Body of pancreas (tissue), 4 donors: ENCODE measurements at regions not wholly inside any gene's neighbourhood (a gene's known extent, or its start where the extent isn't known, plus 50 kb on each side); places are given as distances from the start of the nearest gene placed in this dataset.
"Not testable (repeated sequence)": the region's sequence is repeated elsewhere in the genome, so short reads cannot be mapped to it uniquely, and the experiment has no call there.

Source experiments
- ATAC-seq: fragments of 150-250 bp; one replicate; pipeline ENCODE4 v1.9.1; 2016
- DNase-seq, 4 donors: peaks; one replicate each; pipeline ENCODE4 v3.0.0-alpha.2; 2019
- H3K27ac ChIP-seq, 4 donors: fragments of 200-600 bp; sonication (generic); 1 replicate in 3 of 4; 2 replicates in 1 of 4; pipeline versions ENCODE4 v1.5.1 to v1.6.1; 2016 to 2019; ENCODE audit warnings: mild to moderate bottlenecking in 1 of 4, mixed read lengths in 1 of 4, moderate library complexity in 1 of 4
- H3K27me3 ChIP-seq, 2 donors: fragments of 200-600 bp; sonication (generic); one replicate each; pipeline ENCODE4 v1.6.0; 2016; ENCODE audit warnings: mild to moderate bottlenecking in 1 of 2
- H3K36me3 ChIP-seq, 2 donors: fragments of 200-600 bp; sonication (generic); replicated peaks in 1 of 2; 2 replicates each; pipeline ENCODE4 v1.5.1; 2016; ENCODE audit warnings: low read depth in 2 of 2; ENCODE audit not compliant: insufficient read depth in 1 of 2
- H3K4me1 ChIP-seq: fragments of 200-600 bp; sonication (generic); one replicate; pipeline ENCODE4 v1.6.0; 2016
- H3K4me3 ChIP-seq, 2 donors: fragments of 200-600 bp; sonication (generic); 1 replicate in 1 of 2; 2 replicates in 1 of 2; pipeline ENCODE4 v1.5.1; 2016 to 2019
- H3K9me3 ChIP-seq, 3 donors: fragments of 200-600 bp; sonication (generic); 1 replicate in 2 of 3; 2 replicates in 1 of 3; pipeline ENCODE4 v1.5.1; 2016
- POLR2A ChIP-seq, 3 donors: fragments of 450-650 bp; IDR thresholded peaks; one replicate each; pipeline ENCODE4 v1.6.1; 2016; ENCODE audit warnings: antibody characterized with exemption in 3 of 3, mild to moderate bottlenecking in 2 of 3
- WGBS, 2 donors: methylation state at CpG; one replicate each; pipeline ENCODE4 v1.1.5; 2017; 5-methylcytosine and 5-hydroxymethylcytosine counted together
- intact Hi-C: fragments of 100-400 bp; cut with DNase I; formaldehyde crosslinking; loops from one replicate; pipeline ENCODE4 v1.15.1; 2023
- TF ChIP-seq, protein P1 (sequence below), 7 experiments: fragments of 450-650 bp in 4 of 7; fragments of 200-600 bp in 3 of 7; sonication (generic) in 3 of 7; IDR thresholded peaks; one replicate each; pipeline ENCODE4 v1.5.1; 2016 to 2019; ENCODE audit warnings: antibody characterized with exemption in 7 of 7

DNA sequence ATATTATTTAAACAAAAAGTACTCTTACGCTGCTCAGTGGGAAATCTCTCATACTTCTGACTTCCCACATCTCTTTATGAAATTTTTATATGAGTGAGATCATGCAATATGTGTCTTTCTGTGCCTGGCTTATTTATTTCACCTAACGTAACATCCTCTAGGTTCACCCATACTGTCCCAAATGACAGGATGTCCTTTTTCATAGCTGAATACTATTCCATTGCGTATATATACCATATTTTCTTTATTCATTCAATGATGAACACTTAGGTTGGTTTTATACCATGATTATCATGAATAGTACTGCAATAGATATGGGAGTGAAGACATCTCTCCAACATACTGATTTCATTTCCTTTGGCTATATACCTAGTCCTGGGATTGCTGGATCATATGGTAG lies 57.8 kb upstream of the TPP2 start:
- H3K4me1 ChIP-seq = no peaks in the 10 kb centered on the region
- H3K36me3 ChIP-seq = no peaks in the 10 kb centered on the region
- no peak overlapping the region for H3K27ac ChIP-seq
- TF ChIP-seq POLR2A (IDR thresholded peaks at IDR 0.05) = no peak
- TF ChIP-seq, protein P1, sequence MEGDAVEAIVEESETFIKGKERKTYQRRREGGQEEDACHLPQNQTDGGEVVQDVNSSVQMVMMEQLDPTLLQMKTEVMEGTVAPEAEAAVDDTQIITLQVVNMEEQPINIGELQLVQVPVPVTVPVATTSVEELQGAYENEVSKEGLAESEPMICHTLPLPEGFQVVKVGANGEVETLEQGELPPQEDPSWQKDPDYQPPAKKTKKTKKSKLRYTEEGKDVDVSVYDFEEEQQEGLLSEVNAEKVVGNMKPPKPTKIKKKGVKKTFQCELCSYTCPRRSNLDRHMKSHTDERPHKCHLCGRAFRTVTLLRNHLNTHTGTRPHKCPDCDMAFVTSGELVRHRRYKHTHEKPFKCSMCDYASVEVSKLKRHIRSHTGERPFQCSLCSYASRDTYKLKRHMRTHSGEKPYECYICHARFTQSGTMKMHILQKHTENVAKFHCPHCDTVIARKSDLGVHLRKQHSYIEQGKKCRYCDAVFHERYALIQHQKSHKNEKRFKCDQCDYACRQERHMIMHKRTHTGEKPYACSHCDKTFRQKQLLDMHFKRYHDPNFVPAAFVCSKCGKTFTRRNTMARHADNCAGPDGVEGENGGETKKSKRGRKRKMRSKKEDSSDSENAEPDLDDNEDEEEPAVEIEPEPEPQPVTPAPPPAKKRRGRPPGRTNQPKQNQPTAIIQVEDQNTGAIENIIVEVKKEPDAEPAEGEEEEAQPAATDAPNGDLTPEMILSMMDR (IDR thresholded peaks at IDR 0.05) = no peak
- intact Hi-C loops = no loop called here
- no peaks in the 10 kb centered on the region for H3K27me3 ChIP-seq
- no peaks in the 10 kb centered on the region for H3K9me3 ChIP-seq
- no peak for ATAC-seq
- H3K4me3 ChIP-seq = no peak overlapping the region
- 76 to 80% methylated on average over 3 of the region's 3 CpGs for WGBS, 2 donors
- no peak for DNase-seq

DNA sequence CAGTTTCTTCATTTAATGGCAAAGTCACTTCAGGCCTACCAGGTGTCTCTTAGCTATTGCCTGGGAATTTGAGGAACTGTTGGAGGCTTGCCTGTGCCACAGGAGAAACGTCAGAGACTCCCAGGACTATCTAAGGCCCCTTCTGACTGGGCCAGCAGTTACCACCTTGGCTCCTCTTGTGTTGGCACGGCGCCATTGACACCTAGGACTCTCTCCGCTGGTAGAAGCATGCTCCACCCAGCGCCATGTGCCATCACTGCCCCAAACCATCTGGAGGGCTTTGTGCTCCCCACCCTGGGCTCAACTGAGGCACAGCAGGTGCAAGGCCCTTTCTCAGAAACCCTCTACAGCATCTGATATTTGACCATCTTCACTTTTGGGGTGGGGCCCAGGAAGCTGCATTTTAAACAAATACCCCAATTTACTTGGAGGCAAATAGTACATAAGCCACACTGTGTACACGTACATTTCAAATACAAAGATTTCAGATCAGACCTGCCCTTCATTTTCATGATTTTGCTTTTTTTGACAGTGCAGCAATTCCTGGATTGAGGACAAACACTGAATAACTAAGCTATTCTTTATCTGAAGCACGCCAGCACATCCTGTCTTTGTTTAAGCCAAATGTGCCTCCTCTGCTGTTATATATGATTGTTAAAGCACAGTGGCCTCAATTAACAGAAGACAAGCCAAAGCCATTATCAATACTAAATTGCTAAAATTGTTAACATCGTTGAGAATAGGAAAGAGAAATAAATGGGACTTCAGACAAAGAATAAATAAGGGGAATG lies 59.9 kb upstream of the TPP2 start:
- DNase-seq (peak in 2 of 4 donors; percentile 5 to 16), ATAC-seq (no peak)
- Histone ChIP-seq H3K27me3 (no peaks in the 10 kb centered on the region), H3K36me3 (no peaks in the 10 kb centered on the region), H3K27ac (no peak overlapping the region), H3K4me3 (no peak overlapping the region), H3K4me1 (no peaks in the 10 kb centered on the region), H3K9me3 (no peaks in the 10 kb centered on the region)
- intact Hi-C loops = no loop called here
- whole genome bisulfite sequencing, 2 donors = 60 to 62% methylated on average over 8 of the region's 8 CpGs
- TF ChIP-seq POLR2A (IDR thresholded peaks at IDR 0.05) = no peak
- TF ChIP-seq, protein P1 (IDR thresholded peaks at IDR 0.05) = no peak

DNA sequence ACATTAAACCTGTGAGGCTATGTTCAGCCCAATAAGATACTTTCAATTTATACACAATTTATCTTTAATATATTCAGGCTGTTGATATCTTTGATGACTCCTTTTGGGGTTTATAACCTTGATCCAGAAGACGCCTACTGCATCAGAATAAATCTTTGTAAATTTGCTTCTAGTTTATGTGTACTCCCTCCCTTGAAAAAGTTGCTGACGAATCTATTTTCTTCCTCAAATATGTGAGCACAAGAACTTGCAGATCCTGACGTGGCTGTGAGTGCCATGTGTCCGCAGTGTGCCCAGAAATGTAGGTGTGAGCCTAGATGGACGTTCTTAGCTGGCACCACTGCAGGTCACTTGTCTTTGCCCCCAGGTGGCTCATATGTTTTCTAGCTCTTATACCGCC lies 60.6 kb upstream of the TPP2 start:
- no peak for TF ChIP-seq POLR2A (IDR thresholded peaks at IDR 0.05)
- TF ChIP-seq, protein P1 (IDR thresholded peaks at IDR 0.05) = no peak
- Histone ChIP-seq H3K9me3 (no peaks in the 10 kb centered on the region), H3K27me3 (no peaks in the 10 kb centered on the region), H3K27ac (no peak overlapping the region), H3K4me3 (no peak overlapping the region), H3K4me1 (no peaks in the 10 kb centered on the region), H3K36me3 (no peaks in the 10 kb centered on the region)
- intact Hi-C loops = no loop called here
- DNase-seq (no peak), ATAC-seq (no peak)
- WGBS, 2 donors = 55 to 59% methylated on average over 6 of the region's 6 CpGs

DNA sequence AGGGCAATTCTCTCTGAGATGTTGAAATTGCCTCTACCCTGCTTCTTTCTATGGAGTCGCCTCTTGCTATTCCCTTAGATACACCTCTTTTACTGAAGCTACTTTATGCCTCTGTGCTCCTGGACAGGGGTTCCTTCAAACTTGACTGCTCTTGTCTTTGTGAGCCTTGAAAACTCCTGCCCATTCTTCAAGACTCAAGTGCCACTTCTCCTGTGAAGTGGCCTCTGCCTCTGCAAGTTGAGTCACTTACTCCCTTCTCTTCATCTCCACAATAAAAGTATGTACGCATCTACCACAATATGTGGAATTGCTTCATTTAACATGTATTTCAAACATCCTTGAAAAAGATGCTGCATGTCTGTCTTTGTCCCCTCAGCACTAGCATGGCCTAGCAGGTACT lies 66.0 kb upstream of the TPP2 start:
- no peaks in the 10 kb centered on the region for H3K27me3 ChIP-seq
- TF ChIP-seq, protein P1 (IDR thresholded peaks at IDR 0.05) = no peak
- TF ChIP-seq POLR2A (IDR thresholded peaks at IDR 0.05) = no peak
- no peaks in the 10 kb centered on the region for H3K36me3 ChIP-seq
- no peak overlapping the region for H3K27ac ChIP-seq
- no peak for DNase-seq
- H3K9me3 ChIP-seq = no peaks in the 10 kb centered on the region
- intact Hi-C loops = no loop called here
- WGBS, 2 donors = 64 to 84% methylated on average over 2 of the region's 2 CpGs
- H3K4me3 ChIP-seq = no peak overlapping the region
- H3K4me1 ChIP-seq = no peaks in the 10 kb centered on the region
- no peak for ATAC-seq

DNA sequence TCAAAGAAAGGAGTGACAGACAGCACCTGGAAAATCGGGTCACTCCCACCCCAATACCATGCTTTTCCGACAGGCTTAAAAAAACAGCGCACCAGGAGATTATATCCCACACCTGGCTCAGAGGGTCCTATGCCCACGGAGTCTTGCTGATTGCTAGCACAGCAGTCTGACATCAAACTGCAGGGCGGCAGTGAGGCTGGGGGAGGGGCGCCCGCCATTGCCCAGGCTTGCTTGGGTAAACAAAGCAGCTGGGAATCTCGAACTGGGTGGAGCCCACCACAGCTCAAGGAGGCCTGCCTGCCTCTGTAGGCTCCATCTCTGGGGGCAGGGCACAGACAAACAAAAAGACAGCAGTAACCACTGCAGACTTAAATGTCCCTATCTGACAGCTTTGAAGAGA lies 74.5 kb upstream of the TPP2 start:
- DNase-seq = not testable (repeated sequence)

More for the DNA sequence above, 74.5 kb upstream of the TPP2 start:
- H3K9me3 ChIP-seq, H3K4me3 ChIP-seq, H3K36me3 ChIP-seq, H3K27me3 ChIP-seq, H3K4me1 ChIP-seq, ATAC-seq, intact Hi-C loops, H3K27ac ChIP-seq: not testable (repeated sequence)
- WGBS, 2 donors = 75 to 83% methylated on average over 8 of the region's 8 CpGs
